Fibroblast of skin of right biceps (primary cell): ENCODE measurements at regions not wholly inside any gene's neighbourhood (a gene's known extent, or its start where the extent isn't known, plus 50 kb on each side); places are given as distances from the start of the nearest gene placed in this dataset.
A peak's percentile ranks its signal among the peaks of the same experiment; 100 is the strongest.

Experiments
- DNase-seq: peaks from one replicate; pipeline ENCODE4 v3.0.0-alpha.2; 2013

DNA sequence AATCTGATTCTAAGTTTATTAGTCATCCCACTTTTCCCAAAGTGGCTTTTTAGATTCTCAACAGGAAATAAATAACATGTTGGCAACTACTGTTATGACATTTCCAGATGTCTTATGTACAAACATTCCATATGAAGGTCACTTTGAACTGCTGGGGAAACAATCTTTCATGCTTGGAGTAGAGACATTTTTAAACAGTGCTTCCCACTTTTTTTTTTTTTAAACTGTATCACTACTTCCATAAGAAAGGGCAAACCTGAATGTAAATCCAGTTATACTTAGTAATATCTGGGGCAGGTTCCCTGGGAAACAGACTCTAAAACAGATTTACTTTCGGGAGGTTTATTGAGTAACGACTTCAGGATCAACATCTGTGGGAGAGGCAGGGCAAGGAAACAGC, 473.8 kb downstream of the TAFA4 start:
- peak; percentile 2 for DNase-seq

DNA sequence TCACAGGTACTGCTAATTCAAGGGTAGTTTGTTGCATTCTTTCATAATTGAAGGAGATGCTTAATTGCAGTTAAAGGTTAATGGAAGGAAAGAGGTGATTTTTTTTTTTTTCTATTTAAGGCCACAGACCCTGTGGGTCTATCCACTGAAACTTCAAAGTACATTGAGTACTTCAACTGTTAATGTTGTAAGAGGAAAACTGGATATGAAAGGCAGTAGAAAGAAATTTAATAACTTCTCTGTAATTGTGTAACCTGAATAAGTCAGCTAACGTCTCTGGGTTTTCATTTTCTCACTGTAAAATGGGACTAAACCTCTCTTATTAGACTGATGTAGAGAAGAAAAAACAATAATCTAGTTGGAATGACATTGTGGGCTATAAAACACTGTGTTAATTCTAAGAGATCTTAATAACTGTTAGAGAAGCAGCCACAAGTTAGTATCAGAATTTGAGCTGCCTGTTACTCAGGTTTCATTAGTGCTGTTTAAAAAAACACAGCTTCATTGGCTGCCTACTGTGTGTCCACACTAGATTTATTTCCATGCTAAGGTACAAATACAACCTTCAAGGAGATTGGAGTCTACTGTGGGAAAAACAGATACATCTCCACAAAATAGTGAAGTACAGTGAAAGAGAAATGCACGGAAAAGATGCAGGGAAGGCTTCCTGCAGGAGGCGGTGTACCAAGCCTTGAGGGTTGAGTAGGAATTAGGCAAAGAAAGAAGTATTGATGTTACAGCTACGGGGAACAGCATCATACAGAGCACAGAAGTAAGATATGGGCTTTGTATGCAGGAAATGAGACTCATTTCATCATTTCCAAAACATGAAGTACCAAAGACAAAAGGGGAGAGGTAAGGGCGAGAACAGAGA, 483.6 kb downstream of the TAFA4 start:
- no peak for DNase-seq

DNA sequence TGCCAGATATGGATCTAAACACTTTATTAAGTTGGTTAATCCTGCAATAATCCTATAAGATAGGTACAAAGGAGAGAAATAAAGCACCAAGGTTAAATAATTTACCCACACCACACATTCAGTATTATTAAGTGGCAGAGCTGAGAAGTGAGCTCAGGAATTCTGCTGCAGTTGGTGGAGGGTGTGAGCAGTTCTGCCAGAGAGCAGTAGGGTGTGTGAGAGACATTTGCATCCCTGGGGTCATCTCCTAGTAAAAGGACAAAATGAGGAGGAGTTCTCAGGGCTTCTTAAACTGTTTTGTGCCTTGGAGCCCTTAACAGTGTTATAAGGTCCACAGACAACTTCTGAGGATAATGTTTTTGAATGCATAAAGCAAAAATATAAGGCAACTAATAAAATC, 484.5 kb downstream of the TAFA4 start:
- DNase-seq, result no peak

DNA sequence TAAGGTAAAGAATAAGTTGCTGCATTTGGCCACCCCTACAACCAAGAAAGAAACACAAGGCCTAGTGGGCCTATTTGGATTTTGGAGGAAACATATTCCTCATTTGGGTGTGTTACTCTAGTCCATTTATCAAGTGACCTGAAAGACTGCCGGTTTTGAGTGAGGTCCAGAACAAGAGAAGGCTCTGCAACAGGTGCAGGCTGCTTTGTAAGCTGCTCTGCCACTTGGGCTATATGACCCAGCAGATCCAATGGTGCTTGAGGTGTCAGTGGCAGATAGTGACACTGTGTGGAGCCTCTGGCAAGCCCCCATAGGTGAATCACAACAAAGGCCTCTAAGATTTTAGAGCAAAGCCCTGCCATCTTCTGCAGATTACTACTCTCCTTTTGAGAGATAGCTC, 491.3 kb downstream of the TAFA4 start:
- no peak for DNase-seq

DNA sequence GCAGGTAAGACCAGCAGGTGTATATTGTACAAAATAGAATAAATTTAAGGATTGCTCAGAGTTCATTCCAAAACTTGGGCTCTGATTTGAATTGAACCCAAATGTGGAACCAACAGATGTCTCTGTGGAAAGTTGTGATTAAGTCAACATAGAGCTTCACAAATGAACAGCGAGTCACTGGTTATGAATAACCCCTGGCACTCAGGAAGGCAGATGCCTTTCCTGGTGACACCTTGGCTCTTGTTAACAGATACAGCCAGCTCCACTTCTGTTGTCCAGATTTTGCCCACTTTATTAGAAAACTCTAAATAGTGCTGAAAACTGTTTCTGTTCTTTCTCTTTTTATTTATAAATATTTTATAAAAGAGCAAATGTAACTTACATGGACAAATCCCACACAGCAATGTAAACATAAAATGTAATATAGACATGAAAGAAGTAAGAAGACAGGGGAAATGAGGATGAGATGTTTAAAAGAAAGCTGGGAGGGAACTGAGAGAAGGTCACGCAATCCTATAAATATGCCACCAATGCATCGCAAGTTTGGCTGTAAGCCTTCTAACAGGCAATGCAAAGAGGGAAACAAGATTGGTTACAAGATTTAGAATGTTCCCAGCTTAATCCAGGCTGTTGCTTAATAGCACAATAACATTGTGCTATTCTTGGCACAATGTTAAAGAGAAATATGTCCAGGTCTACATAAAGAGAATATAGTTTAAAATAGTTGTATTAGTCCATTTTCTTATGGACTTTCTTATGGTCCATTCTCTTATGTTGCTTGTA, 495.5 kb downstream of the TAFA4 start:
- no peak for DNase-seq

DNA sequence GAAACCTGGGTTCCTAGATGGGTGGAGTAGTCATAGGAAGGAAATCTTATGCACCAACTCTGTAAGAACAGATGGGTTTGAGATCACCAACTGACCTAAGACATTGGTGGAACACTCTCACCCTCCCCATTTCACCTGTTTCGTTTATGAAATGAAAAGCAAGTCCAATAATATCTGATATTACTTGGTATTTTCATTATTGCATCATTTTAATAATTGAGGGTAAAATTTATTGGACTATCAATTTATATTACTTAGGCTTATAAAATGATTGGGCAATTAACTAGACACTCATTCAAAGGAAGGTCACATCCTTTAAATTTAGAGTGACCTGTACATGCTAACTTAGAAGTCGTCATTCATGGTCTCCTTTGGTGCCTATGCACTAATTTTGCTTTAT, 503.9 kb downstream of the TAFA4 start:
- DNase-seq, result no peak

DNA sequence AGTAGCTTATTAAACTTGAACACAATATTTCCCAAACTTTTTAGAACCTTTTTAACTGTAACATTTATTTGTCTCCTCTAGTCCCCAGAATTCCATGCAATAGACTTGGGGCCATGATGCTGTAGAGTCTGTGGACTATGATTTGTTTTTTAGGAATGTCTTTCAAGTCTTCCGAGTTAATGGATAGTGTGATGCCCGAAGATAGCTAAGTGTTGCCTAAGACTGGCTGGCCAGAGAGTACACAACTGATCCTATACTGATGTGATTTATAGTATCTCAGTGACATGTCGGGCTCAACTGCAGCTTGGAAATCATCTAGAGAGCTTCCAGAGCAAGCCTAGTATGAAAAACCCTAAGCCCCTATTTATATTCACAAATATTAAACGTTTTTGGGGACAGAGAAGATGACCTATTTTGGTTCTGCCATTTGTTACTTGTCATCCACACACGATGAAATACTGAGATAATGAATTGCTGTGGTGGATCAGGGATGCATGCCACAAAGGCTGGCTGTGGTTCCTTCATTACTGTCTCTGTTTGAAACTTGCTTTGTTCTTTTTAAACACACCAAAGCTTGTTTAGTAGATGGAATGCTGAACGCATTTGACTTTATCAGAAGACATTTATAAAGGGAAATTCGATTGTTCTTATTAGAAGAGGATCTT, 507.4 kb downstream of the TAFA4 start:
- peak; percentile 12 for DNase-seq

DNA sequence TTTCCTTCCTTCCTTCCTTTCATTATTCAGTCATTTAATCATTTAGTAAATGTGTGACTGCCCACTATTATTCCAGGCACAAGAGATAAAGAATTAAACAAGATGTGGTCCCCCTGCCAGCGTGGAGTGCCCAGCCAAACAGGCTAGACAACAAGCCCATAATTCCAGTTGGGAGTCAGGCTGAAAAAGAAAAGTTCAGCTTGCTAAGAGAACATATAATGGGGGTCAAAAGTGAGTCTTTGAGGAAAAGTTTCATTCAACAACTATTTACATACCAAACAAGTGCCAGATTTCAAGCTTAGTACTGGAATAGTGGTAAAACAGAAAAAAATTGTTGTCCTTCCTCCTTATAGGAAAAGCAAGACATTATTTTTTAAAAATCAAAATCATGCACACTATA, 523.7 kb downstream of the TAFA4 start:
- no peak for DNase-seq

DNA sequence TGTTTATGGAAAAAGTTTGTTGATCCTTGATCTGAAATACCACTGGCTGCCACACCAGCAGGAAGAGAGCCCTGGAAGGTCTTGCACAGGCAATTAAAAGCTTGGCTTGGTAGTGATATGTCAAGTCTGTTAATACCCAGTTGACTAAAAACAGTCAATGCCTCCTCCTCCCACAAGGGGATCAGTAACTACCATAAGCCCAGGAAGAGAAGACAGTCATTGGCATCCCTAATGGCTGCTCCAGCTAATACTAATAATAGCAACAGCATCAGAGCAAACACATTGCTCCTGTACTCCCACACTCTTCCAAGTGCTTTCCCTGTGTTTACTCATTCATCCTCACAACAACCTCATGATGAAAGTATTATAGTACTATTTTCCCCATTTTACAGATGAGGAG, 528.6 kb downstream of the TAFA4 start:
- no peak for DNase-seq

DNA sequence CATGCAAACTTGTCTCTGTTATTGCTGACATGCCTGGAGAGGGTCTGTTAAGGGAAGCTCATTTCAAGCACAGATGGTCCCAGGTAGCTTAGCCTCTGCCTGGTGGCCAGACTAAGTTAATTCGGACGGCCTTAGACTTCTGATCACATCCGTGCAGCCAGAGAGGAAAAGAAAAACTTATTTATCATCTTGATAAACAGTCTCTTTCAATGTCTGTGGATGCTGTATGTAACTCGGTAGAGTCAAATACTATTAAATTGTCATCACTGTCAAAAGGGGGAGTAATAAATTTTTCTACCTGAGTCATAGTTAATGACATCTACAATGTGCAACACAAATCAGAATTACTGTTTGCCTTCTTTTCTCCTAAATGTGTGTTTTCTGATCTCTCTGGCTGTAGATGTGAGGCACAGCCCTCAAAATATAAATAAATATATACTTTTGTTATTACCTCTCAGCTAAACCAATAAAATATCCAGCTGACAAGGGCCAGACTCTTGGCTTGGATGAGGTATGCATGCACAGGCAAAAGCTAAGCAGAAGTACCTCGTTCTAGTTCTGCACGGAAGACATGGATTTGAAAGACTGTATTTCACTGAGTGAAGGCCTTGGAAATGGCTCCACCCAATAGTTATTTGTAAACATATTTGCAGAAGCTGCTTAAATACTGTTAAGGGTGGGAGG, 530.0 kb downstream of the TAFA4 start:
- DNase-seq, result no peak

DNA sequence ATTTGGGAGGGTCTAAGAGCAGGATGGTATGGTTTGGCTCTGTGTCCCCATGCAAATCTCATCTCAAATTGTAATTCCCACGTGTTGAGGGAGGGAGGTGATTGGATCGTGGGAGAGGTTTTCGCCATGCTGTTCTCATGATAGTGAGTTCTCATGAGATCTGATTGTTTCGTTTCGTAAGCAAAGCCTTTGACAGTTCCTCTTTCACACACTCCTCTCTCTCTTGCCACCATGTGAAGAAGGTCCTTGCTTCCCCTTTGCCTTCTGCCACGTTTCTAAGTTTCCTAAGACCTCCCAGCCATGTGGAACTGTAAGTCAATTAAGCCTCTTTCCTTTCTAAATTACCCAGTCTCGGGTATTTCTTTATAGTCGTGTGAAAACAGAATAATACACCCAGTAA, 553.7 kb downstream of the TAFA4 start:
- no peak for DNase-seq

DNA sequence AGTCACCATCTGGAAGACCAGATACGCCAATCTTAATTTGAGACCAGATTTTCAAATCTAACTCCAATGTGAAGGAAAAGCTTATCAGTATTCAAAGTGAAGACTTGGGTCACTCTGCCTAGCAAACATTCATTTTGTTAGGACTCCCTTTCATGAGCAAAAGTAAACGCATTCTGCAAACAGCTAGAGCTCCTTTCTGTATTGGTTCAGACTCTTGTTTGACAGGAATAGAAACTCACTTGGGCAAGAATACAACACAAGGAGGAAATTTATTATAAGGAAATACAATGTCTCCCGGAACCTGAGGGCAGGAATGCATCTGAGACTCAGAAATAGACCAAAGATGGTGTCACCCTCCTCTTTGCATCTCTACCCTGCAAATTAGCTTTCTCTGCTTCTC, 558.6 kb downstream of the TAFA4 start:
- DNase-seq, result no peak

DNA sequence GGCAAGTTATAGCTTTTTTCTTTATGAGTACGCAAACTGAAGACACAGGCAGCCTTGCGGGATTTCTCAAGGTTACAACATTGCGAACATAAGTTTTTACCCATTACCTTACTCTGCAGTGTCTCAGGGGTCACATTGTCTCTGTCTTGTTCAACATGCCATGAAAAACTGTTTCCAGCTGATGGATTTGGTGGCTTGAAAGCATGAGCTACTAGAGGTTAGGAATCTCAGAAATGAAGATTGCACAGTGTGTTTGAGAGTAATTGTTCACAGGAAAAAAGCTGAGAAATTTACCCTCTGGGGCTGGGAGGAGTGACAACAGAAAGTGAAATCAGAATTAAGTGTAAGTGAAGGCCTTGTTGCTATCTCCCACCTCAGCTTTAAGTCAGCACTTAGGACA, 568.6 kb downstream of the TAFA4 start:
- no peak for DNase-seq

DNA sequence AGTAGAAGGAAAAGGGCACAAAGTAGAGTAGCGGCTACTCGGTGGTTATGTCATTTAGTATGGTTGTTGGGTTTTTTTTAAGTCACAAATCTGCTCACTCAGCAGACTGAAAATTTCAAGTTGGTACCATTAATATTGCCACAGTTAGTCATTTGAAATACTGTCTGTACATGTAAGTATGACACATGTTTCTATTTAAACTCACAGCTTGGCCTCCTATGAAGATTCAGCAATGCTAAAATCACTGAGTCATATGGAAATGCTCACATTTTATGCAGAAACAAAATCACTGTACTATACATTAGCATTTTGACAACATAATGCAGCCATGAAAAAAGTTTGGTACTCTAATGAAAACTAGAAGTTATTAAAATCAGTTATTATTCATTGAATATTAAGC, 571.9 kb downstream of the TAFA4 start:
- peak; percentile 7 for DNase-seq

DNA sequence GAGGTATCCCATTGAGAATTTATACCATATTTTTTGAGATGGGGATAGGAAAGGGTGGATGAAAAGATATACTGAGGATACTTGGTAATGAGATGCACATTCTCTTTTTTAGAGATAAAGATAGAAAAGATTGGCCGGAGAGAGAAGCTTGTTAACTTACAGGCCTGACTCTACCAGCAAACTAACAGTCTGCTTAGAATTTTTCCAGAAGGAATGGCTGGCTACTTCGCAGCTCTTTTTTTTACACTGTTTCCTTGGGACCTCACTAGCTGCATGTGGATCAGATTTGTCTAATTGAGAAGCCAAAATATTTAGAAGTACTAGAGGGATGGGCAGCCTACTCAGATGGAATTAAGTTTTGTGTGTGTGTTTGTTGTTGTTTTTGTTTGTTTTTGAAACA, 586.6 kb downstream of the TAFA4 start:
- no peak for DNase-seq

DNA sequence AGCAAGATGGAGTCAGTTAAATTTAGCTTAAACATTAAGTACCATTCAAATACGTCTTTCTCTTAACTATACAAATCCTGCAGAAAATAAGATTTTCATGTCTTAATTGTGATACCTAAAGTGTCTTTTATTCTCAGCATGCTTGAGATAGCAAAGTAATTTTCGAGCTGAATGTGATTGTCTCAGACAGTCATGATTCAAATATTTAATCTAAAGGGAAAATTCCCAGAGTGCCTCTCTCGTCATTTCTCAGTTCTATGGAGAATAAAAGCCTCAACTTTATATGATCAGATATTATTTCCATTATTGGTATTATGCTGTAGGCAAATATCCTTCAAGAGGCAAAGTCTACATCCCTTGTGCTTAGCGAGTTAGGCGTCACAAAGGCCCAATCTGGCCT, 589.9 kb downstream of the TAFA4 start:
- no peak for DNase-seq

DNA sequence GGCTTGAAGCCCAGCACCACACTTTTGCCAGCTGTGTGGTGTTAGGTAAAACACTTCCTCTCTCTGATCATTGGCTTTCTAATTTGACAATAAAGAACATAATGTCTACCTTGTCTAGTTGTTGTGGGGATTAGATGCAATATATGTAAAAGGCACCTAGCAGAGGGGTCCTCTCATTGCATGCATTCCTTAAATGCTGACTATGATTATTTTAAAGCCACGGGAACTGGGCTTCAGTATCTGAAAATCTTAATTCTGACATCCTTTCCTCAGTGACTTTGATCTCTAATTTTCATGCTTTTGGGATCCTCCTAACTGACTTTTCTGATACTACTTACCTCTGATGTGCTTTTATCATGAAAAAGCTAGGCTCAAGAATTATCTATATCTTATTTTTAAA, 596.3 kb downstream of the TAFA4 start:
- no peak for DNase-seq

DNA sequence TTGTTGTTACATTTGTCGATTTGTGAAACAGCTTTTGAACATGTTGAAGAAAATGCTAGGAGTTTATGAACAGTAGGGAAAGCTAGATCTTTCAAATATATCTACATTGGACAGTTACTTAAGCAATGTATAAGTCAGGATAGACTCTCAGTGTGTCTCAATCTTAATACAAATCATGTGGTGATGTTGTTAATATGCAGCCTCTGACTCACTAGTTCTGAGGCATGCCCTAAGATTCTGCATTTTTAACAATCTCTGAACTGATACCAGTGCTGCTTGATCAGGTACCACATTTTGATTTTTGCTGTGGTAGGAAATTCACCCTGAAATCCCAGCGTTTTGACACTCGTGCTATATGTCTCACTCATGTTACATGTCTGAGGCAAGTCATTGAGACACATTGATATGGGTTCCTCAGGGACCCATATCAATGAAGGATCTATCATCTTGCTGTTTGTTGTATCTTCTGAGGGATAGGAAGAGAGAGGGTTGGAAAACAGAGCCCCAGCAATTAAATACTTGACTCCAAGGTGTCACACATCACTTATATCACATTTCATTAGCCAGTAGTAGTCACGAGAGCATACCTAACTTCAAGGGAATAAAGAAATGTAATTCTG, 597.9 kb downstream of the TAFA4 start:
- no peak for DNase-seq

DNA sequence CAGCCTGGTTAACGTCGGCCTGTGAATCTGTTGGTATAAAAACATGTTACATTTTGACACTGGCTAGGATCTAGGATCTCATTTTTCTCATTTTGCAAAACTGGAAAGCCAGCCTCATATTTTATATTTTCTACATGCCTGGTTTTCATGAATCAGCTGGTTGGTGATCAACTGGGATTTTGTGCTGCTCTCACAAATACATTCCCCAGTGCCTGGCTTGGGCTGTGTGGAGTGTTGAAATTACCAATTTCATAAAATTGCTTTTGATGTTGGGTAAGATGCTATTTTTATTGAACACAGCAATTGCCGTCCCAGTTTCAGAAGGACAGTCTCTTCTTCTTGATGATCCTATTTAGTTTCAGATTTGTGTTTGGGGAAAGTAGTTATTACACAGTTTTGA, 604.3 kb downstream of the TAFA4 start:
- no peak for DNase-seq

DNA sequence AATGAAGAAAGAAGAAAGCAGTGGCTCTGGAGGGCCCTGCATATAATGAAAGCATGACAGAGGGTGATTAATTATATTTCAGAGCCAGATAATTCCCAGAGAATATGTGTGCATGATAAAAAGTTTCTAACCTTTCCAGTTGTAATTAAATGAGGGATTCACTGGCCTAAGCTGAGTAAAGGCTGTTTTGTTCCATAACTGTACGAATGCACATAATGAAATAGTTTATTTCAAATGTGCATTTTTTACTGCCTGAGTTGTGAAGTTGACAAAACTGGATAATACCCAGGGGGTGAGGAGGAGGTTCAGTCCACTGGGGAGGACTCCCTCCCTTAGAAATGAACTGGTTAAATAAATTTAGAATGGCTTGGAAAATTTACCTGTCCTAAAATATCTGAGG, 616.4 kb downstream of the TAFA4 start:
- DNase-seq, result no peak

DNA sequence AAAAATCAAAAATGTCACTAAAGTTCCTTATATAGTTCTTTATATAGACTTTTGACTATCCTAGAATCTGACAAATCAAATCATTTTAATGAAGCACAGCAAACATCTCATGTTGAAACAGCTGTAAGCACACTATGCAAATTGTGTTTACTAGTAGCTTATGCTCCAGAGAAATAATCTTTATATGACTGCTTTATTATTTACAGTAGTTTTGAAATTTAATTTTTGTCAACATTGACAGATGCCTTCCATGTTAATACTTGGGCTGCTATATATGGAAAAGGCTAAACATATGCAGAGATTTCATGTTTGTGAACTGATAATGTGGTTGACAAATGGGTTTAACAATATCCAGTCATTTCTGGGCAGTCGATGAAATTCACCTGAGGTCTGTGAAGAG, 616.8 kb downstream of the TAFA4 start:
- DNase-seq, result no peak

DNA sequence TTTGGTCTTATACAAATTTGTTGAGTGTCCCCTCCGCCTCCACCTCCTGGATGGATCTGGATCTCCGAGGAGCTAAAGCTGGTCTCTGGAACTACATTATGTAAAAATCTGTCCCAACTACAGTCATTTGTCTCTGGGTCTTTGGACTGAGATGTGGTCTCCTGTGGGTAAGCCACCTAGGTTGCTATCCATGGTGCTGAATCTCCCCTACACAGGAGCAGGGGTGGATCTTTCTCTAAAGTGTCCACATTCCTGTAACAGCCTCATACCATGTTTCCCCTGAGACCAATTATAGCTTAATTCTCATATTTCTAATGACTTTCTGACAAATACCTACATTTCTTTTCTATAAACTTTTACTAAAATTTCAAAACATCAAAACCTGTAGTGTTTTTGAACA, 625.8 kb downstream of the TAFA4 start:
- DNase-seq, result peak; percentile 3

DNA sequence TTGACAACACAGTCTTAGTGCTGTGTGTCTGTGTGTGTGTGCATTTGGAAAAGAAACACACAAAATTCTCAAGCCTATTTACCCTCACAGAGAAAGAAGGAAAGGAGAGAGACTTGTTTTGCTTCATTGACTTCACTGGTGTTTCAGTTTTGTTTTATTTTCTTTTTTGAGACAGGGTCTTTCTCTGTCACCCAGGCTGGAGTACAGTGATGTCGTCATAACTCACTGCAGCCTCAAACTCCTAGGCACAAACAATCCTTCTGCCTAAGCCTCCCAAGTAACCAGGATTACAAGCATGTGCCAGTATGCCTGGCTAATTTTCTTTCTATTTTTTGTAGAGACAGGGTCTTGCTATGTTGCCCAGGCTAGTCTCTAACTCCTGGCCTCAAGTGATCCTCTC, 636.9 kb downstream of the TAFA4 start:
- DNase-seq, result no peak
